DOHH2 (cell line): ENCODE measurements at regions not wholly inside any gene's neighbourhood (a gene's known extent, or its start where the extent isn't known, plus 50 kb on each side); places are given as distances from the start of the nearest gene placed in this dataset.

Experiments
- H3F3A ChIP-seq: fragments of 200-600 bp; sonication (generic), shearing (Covaris generic); 2 replicates; pipeline ENCODE4 v1.6.0; 2016; ENCODE audit warnings: antibody characterized with exemption, mild to moderate bottlenecking; ENCODE audit not compliant: control insufficient read depth, insufficient read depth
- H3K27ac ChIP-seq: fragments of 200-600 bp; sonication (generic); 2 replicates; pipeline ENCODE4 v1.5.1; 2014; ENCODE audit warnings: low read depth, mild to moderate bottlenecking, low read length, moderate library complexity
- H3K27me3 ChIP-seq: fragments of 200-600 bp; sonication (generic); 2 replicates; pipeline ENCODE4 v1.6.1; 2014; ENCODE audit warnings: mild to moderate bottlenecking, low read length, mixed read lengths; ENCODE audit not compliant: control insufficient read depth
- H3K36me3 ChIP-seq: fragments of 200-600 bp; sonication (generic); 2 replicates; pipeline ENCODE4 v1.6.1; 2014; ENCODE audit warnings: mild to moderate bottlenecking, low read length, moderate library complexity, mixed read lengths; ENCODE audit not compliant: control insufficient read depth
- H3K4me1 ChIP-seq: fragments of 200-600 bp; sonication (generic); 2 replicates; pipeline ENCODE4 v1.6.1; 2014; ENCODE audit warnings: mild to moderate bottlenecking, low read length, mixed read lengths; ENCODE audit not compliant: control insufficient read depth
- H3K4me2 ChIP-seq: fragments of 200-600 bp; sonication (generic); 2 replicates; pipeline ENCODE4 v1.6.0; 2014; ENCODE audit warnings: mild to moderate bottlenecking, low read length, moderate library complexity
- H3K4me3 ChIP-seq: fragments of 200-600 bp; sonication (generic); 2 replicates; pipeline ENCODE4 v1.5.1; 2014; ENCODE audit warnings: mild to moderate bottlenecking, low read length, mixed read lengths
- H3K79me2 ChIP-seq: fragments of 200-600 bp; sonication (generic); 2 replicates; pipeline ENCODE4 v1.6.1; 2014; ENCODE audit warnings: mild to moderate bottlenecking, low read length, mixed read lengths; ENCODE audit not compliant: control insufficient read depth
- H3K9me2 ChIP-seq: fragments of 200-600 bp; sonication (generic); replicated peaks from 2 replicates; pipeline ENCODE4 v1.6.1; 2014; ENCODE audit warnings: mild to moderate bottlenecking, low read length, mixed read lengths; ENCODE audit not compliant: control insufficient read depth
- H3K9me3 ChIP-seq: fragments of 200-600 bp; sonication (generic); 2 replicates; pipeline ENCODE4 v1.6.1; 2014; ENCODE audit warnings: antibody characterized with exemption, low read length, mixed read lengths; ENCODE audit not compliant: control insufficient read depth, insufficient read depth
- H4K20me1 ChIP-seq: fragments of 200-600 bp; sonication (generic); 2 replicates; pipeline ENCODE4 v1.6.0; 2014; ENCODE audit warnings: low read depth, mild to moderate bottlenecking, antibody characterized with exemption, low read length, moderate library complexity; ENCODE audit not compliant: control insufficient read depth, insufficient read depth
- EZH2phosphoT487 ChIP-seq: fragments of 200-600 bp; sonication (generic); IDR thresholded peaks from 2 replicates; pipeline ENCODE4 v1.6.1; 2017; ENCODE audit warnings: borderline replicate concordance, mild to moderate bottlenecking, antibody characterized with exemption, low read length, moderate library complexity, mixed read lengths
- TF ChIP-seq, protein P1 (sequence below): fragments of 200-600 bp; sonication (generic); IDR thresholded peaks from one replicate; pipeline ENCODE4 v1.5.1; 2014; ENCODE audit warnings: antibody characterized with exemption, mild to moderate bottlenecking, low read depth, low read length; ENCODE audit not compliant: poor library complexity, severe bottlenecking

DNA sequence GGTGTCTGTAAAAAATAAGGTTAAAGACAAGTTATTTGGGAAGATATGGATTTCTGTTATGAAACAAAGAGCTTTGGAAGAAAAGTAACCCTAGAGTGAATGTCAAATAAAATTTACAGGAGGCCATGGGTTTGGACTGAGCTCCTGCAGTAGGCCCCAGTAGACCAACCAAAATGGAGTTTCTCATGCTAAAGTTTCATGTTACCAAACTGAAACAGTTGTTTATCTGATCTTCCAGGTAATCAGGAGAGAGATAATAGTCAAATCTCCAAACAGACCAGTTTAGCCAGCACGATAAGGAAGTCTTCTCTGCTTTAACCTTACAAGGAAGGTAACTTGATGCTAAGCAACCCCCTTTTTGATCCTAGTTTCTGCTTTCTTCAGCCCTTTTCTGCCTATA is 60.7 kb upstream of the ICA1 start:
- H3K4me2 ChIP-seq, result no peak overlapping the region
- H3K9me2 ChIP-seq, result no peaks in the 10 kb centered on the region
- H3K27ac ChIP-seq, result no peak overlapping the region
- no peaks in the 10 kb centered on the region for H3K9me3 ChIP-seq
- TF ChIP-seq, protein P1, sequence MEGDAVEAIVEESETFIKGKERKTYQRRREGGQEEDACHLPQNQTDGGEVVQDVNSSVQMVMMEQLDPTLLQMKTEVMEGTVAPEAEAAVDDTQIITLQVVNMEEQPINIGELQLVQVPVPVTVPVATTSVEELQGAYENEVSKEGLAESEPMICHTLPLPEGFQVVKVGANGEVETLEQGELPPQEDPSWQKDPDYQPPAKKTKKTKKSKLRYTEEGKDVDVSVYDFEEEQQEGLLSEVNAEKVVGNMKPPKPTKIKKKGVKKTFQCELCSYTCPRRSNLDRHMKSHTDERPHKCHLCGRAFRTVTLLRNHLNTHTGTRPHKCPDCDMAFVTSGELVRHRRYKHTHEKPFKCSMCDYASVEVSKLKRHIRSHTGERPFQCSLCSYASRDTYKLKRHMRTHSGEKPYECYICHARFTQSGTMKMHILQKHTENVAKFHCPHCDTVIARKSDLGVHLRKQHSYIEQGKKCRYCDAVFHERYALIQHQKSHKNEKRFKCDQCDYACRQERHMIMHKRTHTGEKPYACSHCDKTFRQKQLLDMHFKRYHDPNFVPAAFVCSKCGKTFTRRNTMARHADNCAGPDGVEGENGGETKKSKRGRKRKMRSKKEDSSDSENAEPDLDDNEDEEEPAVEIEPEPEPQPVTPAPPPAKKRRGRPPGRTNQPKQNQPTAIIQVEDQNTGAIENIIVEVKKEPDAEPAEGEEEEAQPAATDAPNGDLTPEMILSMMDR, result no peak
- no peak for TF ChIP-seq EZH2phosphoT487
- H3K27me3 ChIP-seq, result no peaks in the 10 kb centered on the region
- no peaks in the 10 kb centered on the region for H3K36me3 ChIP-seq
- no peaks in the 10 kb centered on the region for H3F3A ChIP-seq
- no peak overlapping the region for H3K4me3 ChIP-seq
- H3K79me2 ChIP-seq, result no peaks in the 10 kb centered on the region
- no peaks in the 10 kb centered on the region for H4K20me1 ChIP-seq
- no peaks in the 10 kb centered on the region for H3K4me1 ChIP-seq

DNA sequence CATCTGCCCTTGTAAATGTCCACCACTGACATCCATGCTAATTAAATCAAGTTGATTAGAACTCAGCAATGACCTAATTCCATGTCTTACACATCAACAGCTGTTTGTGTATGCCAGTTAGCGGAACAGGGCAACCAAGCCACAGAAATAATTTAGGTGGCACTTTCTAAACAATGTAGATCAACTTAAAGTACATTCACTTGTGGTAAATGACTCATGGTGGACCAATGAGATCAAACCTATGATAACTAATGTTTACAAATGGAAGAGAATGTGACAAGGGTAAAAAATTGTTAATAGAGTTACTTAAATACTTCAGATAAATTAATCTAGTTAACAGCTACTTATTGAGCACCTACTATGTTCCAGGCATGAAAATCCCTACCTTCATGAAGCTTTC is 63.1 kb upstream of the ICA1 start:
- H3K4me1 ChIP-seq, result no peaks in the 10 kb centered on the region
- no peak overlapping the region for H3K4me2 ChIP-seq
- H3K27me3 ChIP-seq, result 0 out of 2 replicates have a peak, but pooled peaks cover 2% of the 10 kb centered on the region
- TF ChIP-seq, protein P1, result no peak
- no peak for TF ChIP-seq EZH2phosphoT487
- no peaks in the 10 kb centered on the region for H4K20me1 ChIP-seq
- H3K4me3 ChIP-seq, result no peak overlapping the region
- H3K9me3 ChIP-seq, result no peaks in the 10 kb centered on the region
- no peaks in the 10 kb centered on the region for H3F3A ChIP-seq
- no peak overlapping the region for H3K27ac ChIP-seq
- no peaks in the 10 kb centered on the region for H3K79me2 ChIP-seq
- no peaks in the 10 kb centered on the region for H3K36me3 ChIP-seq
- H3K9me2 ChIP-seq, result no peaks in the 10 kb centered on the region

DNA sequence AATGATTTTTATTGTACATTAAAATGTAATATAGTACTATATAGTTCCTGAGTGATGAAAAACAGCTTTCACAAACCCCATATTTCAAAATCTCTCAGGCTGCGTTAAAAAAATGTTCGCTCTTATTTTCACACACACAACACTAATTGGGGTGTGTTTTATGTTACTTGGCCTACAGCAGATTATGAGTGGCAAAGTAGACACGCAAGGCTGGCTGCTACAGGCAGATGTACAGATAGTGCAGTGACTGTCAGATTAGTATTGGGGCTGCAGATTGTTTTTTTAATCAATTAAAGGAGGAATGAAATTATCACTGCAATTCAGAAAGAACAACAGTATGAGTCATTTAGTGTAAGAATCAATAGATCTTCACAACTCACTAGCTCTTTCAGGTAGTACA is 65.2 kb upstream of the ICA1 start:
- Histone ChIP-seq H3K4me1 (no peaks in the 10 kb centered on the region), H3K27me3 (0 out of 2 replicates have a peak, but pooled peaks cover 2% of the 10 kb centered on the region), H3K4me3 (no peak overlapping the region), H3K9me3 (no peaks in the 10 kb centered on the region), H3K4me2 (no peak overlapping the region), H3K36me3 (no peaks in the 10 kb centered on the region), H3K79me2 (no peaks in the 10 kb centered on the region), H4K20me1 (no peaks in the 10 kb centered on the region), H3K9me2 (no peaks in the 10 kb centered on the region), H3F3A (no peaks in the 10 kb centered on the region), H3K27ac (no peak overlapping the region)
- TF ChIP-seq, protein P1, result no peak
- TF ChIP-seq EZH2phosphoT487, result no peak
